ENCODE measurements at regions not wholly inside any gene's neighbourhood (a gene's known extent, or its start where the extent isn't known, plus 50 kb on each side); places are given as distances from the start of the nearest gene placed in this dataset. TPM values are rescaled to one million over a fixed set of nuclear protein-coding genes. Genes with fewer than 3 reads are reported as not detected.

Small RNAs in the stretch of these regions (small RNA-seq; reads per million reads assigned to genes)
- gene AC010350.1: not detected
